Epithelial cell of proximal tubule (primary cell): ENCODE measurements at regions not wholly inside any gene's neighbourhood (a gene's known extent, or its start where the extent isn't known, plus 50 kb on each side); places are given as distances from the start of the nearest gene placed in this dataset.

Source experiments
- DNase-seq: peaks from one replicate; pipeline ENCODE4 v3.0.0-alpha.2; 2011; ENCODE audit warnings: low read depth
- H3K4me3 ChIP-seq: 2 replicates; pipeline ENCODE4 v1.5.1; 2011; ENCODE audit warnings: low read depth, mild to moderate bottlenecking, low read length
- CTCF ChIP-seq: conservative IDR thresholded peaks from 2 replicates; pipeline ENCODE4 v1.5.1; 2012; ENCODE audit warnings: low read depth, mild to moderate bottlenecking, low read length

GRCh38 chr9:82784589-82784988, 278.4 kb downstream of the RASEF start:
- no peak overlapping the region for H3K4me3 ChIP-seq
- no peak for TF ChIP-seq CTCF
- no peak for DNase-seq

- no peak for DNase-seq
- TF ChIP-seq CTCF, result no peak
- no peak overlapping the region for H3K4me3 ChIP-seq
These were observed 273.7 kb downstream of the RASEF start for GRCh38 chr9:82789155-82789824.

GRCh38 chr9:82790875-82791274, 272.1 kb downstream of the RASEF start:
- no peak overlapping the region for H3K4me3 ChIP-seq
- DNase-seq, result no peak
- TF ChIP-seq CTCF, result no peak

GRCh38 chr9:82791692-82792091, 271.2 kb downstream of the RASEF start:
- no peak for TF ChIP-seq CTCF
- no peak overlapping the region for H3K4me3 ChIP-seq

GRCh38 chr9:82797534-82797933, 265.4 kb downstream of the RASEF start:
- TF ChIP-seq CTCF, result no peak
- DNase-seq, result peak; percentile 4
- no peak overlapping the region for H3K4me3 ChIP-seq

More at GRCh38 chr9:82791692-82792091, 271.2 kb downstream of the RASEF start:
- no peak for DNase-seq

GRCh38 chr9:82799286-82799685, 263.7 kb downstream of the RASEF start:
- H3K4me3 ChIP-seq, result no peak overlapping the region

More at GRCh38 chr9:82799286-82799685, 263.7 kb downstream of the RASEF start:
- no peak for DNase-seq
- TF ChIP-seq CTCF, result no peak
